Lower leg skin (tissue), 3 donors: ENCODE measurements at regions not wholly inside any gene's neighbourhood (a gene's known extent, or its start where the extent isn't known, plus 50 kb on each side); places are given as distances from the start of the nearest gene placed in this dataset.

Experiments
- CTCF ChIP-seq, 3 donors: fragments of 450-650 bp; IDR thresholded peaks; one replicate each; pipeline ENCODE4 v1.5.1; 2016; ENCODE audit warnings: antibody characterized with exemption in 3 of 3, mild to moderate bottlenecking in 3 of 3, moderate library complexity in 2 of 3
- POLR2A ChIP-seq, 2 donors: fragments of 450-650 bp; IDR thresholded peaks; one replicate each; pipeline ENCODE4 v1.6.1; 2016 to 2017; ENCODE audit warnings: antibody characterized with exemption in 2 of 2, mild to moderate bottlenecking in 1 of 2, moderate library complexity in 1 of 2

- TF ChIP-seq CTCF (IDR thresholded peaks at IDR 0.05) (no peak), POLR2A (IDR thresholded peaks at IDR 0.05) (no peak)
Observed at GRCh38 chr12:59388176-59388575, 207.7 kb upstream of the SLC16A7 start.
